K562 (cell line): ENCODE measurements at regions not wholly inside any gene's neighbourhood (a gene's known extent, or its start where the extent isn't known, plus 50 kb on each side); places are given as distances from the start of the nearest gene placed in this dataset.

Experiments used
- ATAC-seq: fragments of 200-7000 bp; cut with Tn5 transposase; 3 replicates; pipeline ENCODE4 v1.9.1; 2020; ENCODE audit warnings: moderate library complexity
- BruUV-seq: library from RNA; stranded (reverse); fragments of 400-500 nt; replicated peaks from 2 replicates; lab custom pipeline; 2021; lab: Mats Ljungman, UMichigan
- CTCF ChIA-PET: fragments of 300-600 bp; formaldehyde crosslinking; extraction: SDS; loops from one replicate; lab custom pipeline; 2021; ENCODE audit warnings: low intra/inter-chr PET ratio; lab: Yijun Ruan, JAX
- POLR2A ChIA-PET: fragments of 300-600, 350-650 bp; sonication (Branson Sonifier 250); formaldehyde crosslinking; extraction: SDS; loops from one replicate; lab custom pipeline; 2021; ENCODE audit warnings: antibody characterized with exemption, inconsistent platforms; lab: Yijun Ruan, JAX
- DNase-seq, 4 experiments: peaks; one replicate each; pipeline versions ENCODE4 v3.0.0 to v3.0.0-alpha.2; 2011 to 2018; ENCODE audit warnings: low spot score in 3 of 4, mixed read lengths in 3 of 4; ENCODE audit errors: extremely low read depth in 1 of 4
- FAIRE-seq: peaks from 2 replicates; lab custom pipeline; 2011; peaks lifted over from hg19 to GRCh38; lab: Jason Lieb, UNC
- H2AFZ ChIP-seq: 2 replicates; pipeline ENCODE4 v1.6.0; 2011; ENCODE audit warnings: low read depth, low read length, control low read depth, inconsistent platforms
- H3K27ac ChIP-seq: fragments of 200-600 bp; 3 replicates; pipeline ENCODE4 v1.8.0; 2011; ENCODE audit warnings: low read depth, mild to moderate bottlenecking, control low read depth, inconsistent platforms, low read length, moderate library complexity, mixed read lengths; ENCODE audit errors: extremely low read depth
- H3K27me3 ChIP-seq, 2 experiments: fragments of 300-600 bp in 1 of 2; 2 replicates in 1 of 2; 3 replicates in 1 of 2; pipeline versions ENCODE4 v1.6.0 to v1.8.0; 2011; ENCODE audit warnings: inconsistent platforms in 2 of 2, low read length in 2 of 2, mild to moderate bottlenecking in 1 of 2, mixed read lengths in 1 of 2, moderate library complexity in 1 of 2; ENCODE audit not compliant: control insufficient read depth in 2 of 2, insufficient read depth in 2 of 2
- H3K36me3 ChIP-seq: fragments of 300-600 bp; 3 replicates; pipeline ENCODE4 v1.8.0; 2011; ENCODE audit warnings: mild to moderate bottlenecking, low read length, inconsistent platforms; ENCODE audit not compliant: control insufficient read depth, insufficient read depth
- H3K4me1 ChIP-seq, 2 experiments: fragments of 200-600 bp in 1 of 2; replicated peaks in 1 of 2; 2 replicates in 1 of 2; 3 replicates in 1 of 2; pipeline versions ENCODE4 v1.5.1 to v1.8.0; 2011; ENCODE audit warnings: inconsistent platforms in 2 of 2, low read length in 2 of 2, mild to moderate bottlenecking in 1 of 2, mixed read lengths in 1 of 2, moderate library complexity in 1 of 2; ENCODE audit not compliant: control insufficient read depth in 2 of 2, insufficient read depth in 2 of 2
- H3K4me2 ChIP-seq: 2 replicates; pipeline ENCODE4 v1.6.1; 2011; ENCODE audit warnings: low read length, control low read depth, inconsistent platforms, mixed read lengths; ENCODE audit not compliant: insufficient read depth
- H3K4me3 ChIP-seq: fragments of 200-600 bp; sonication (generic), shearing (Covaris generic); 2 replicates; pipeline ENCODE4 v1.5.1; 2016; ENCODE audit warnings: control low read depth, inconsistent platforms
- H3K79me2 ChIP-seq: fragments of 200-600 bp; 3 replicates; pipeline ENCODE4 v1.8.0; 2011; ENCODE audit warnings: low read length, inconsistent platforms; ENCODE audit not compliant: control insufficient read depth, insufficient read depth
- H3K9ac ChIP-seq, 2 experiments: 2 replicates each; pipeline versions ENCODE4 v1.6.0 to v1.6.1; 2011; ENCODE audit warnings: low read depth in 2 of 2, low read length in 2 of 2, control low read depth in 1 of 2, inconsistent platforms in 1 of 2, mild to moderate bottlenecking in 1 of 2, mixed read lengths in 1 of 2; ENCODE audit not compliant: insufficient read depth in 1 of 2
- H3K9me1 ChIP-seq: one replicate; pipeline ENCODE4 v1.6.0; 2011; ENCODE audit warnings: inconsistent platforms, mild to moderate bottlenecking, low read length, moderate library complexity; ENCODE audit not compliant: control insufficient read depth, insufficient read depth
- H3K9me3 ChIP-seq: replicated peaks from 2 replicates; pipeline ENCODE4 v1.5.1; 2011; ENCODE audit warnings: low read depth, low read length, inconsistent platforms; ENCODE audit not compliant: control insufficient read depth, insufficient read depth
- H4K20me1 ChIP-seq: replicated peaks from 2 replicates; pipeline ENCODE4 v1.6.1; 2011; ENCODE audit warnings: low read length, inconsistent platforms, mixed read lengths; ENCODE audit not compliant: control insufficient read depth, insufficient read depth
- BACH1 ChIP-seq: fragments of 200-800 bp; sonication (Bioruptor generic); IDR thresholded peaks from 2 replicates; pipeline ENCODE4 v1.6.1; 2016; ENCODE audit warnings: missing genetic modification characterization, missing compliant biosample characterization
- C11orf30 ChIP-seq: fragments of 450-650 bp; IDR thresholded peaks from 2 replicates; pipeline ENCODE4 v1.6.1; 2016; ENCODE audit warnings: low read depth, mild to moderate bottlenecking
- CTCF ChIP-seq, 3 experiments: IDR thresholded peaks in 2 of 3; conservative IDR thresholded peaks in 1 of 3; 2 replicates each; pipeline ENCODE4 v1.5.1; 2011 to 2012; ENCODE audit warnings: low read length in 3 of 3, mild to moderate bottlenecking in 3 of 3, control low read depth in 2 of 3, improper control_type of control experiment in 1 of 3, inconsistent platforms in 1 of 3, low read depth in 1 of 3, mixed read lengths in 1 of 3, moderate library complexity in 1 of 3; ENCODE audit not compliant: insufficient read depth in 2 of 3
- FOXM1 ChIP-seq, 2 experiments: fragments of 450-650 bp in 1 of 2; sonication (generic) in 1 of 2; formaldehyde crosslinking in 1 of 2; IDR thresholded peaks; 2 replicates each; pipeline versions ENCODE4 v1.6.1 to v1.9.0; 2017 to 2022; ENCODE audit warnings: low read depth in 2 of 2, mild to moderate bottlenecking in 2 of 2, missing genetic modification reagents in 1 of 2, moderate library complexity in 1 of 2
- MCM2 ChIP-seq: fragments of 450-650 bp; IDR thresholded peaks from 2 replicates; pipeline ENCODE4 v1.6.1; 2017; ENCODE audit warnings: low read depth, mild to moderate bottlenecking
- SMAD3 ChIP-seq: fragments of 450-650 bp; formaldehyde crosslinking; conservative IDR thresholded peaks from 2 replicates; pipeline ENCODE4 v1.4.0; 2020; ENCODE audit warnings: mild to moderate bottlenecking
- SRSF7 ChIP-seq: fragments of 200-400 bp; formaldehyde crosslinking; optimal IDR thresholded peaks from 2 replicates; pipeline ENCODE3; 2017; ENCODE audit warnings: mild to moderate bottlenecking, low read depth, low read length
- TAF7 ChIP-seq: fragments of 450-650 bp; IDR thresholded peaks from 2 replicates; pipeline ENCODE4 v1.6.1; 2016; ENCODE audit warnings: missing genetic modification characterization, missing compliant biosample characterization
- TOE1 ChIP-seq, 2 experiments: fragments of 450-650 bp in 1 of 2; sonication (generic) in 1 of 2; formaldehyde crosslinking in 1 of 2; IDR thresholded peaks; 2 replicates each; pipeline versions ENCODE4 v1.7.1 to v1.8.0; 2016 to 2022; ENCODE audit warnings: borderline replicate concordance in 2 of 2, mild to moderate bottlenecking in 2 of 2, antibody characterized with exemption in 1 of 2, inconsistent platforms in 1 of 2, low read depth in 1 of 2, missing genetic modification reagents in 1 of 2, moderate library complexity in 1 of 2
- YBX1 ChIP-seq: fragments of 450-650 bp; IDR thresholded peaks from 2 replicates; pipeline ENCODE4 v1.7.1; 2016; ENCODE audit warnings: mild to moderate bottlenecking
- ZC3H11A ChIP-seq: IDR thresholded peaks from 2 replicates; pipeline ENCODE4 v1.6.1; 2012; ENCODE audit warnings: low read depth, low read length, improper control_type of control experiment
- ZNF239 ChIP-seq: fragments of 250-450 bp; sonication (Bioruptor Pico); IDR thresholded peaks from 2 replicates; pipeline ENCODE4 v1.4.0; 2020; ENCODE audit warnings: mild to moderate bottlenecking
- ZNF76 ChIP-seq: fragments of 250-450 bp; sonication (Bioruptor Pico); IDR thresholded peaks from 2 replicates; pipeline ENCODE4 v1.4.0; 2020; ENCODE audit warnings: mild to moderate bottlenecking, moderate library complexity, borderline replicate concordance
- ZNF780A ChIP-seq: fragments of 250-450 bp; sonication (Bioruptor Pico); IDR thresholded peaks from 2 replicates; pipeline ENCODE4 v1.5.0; 2021; ENCODE audit warnings: mild to moderate bottlenecking
- WGBS: fragments of 100-300 bp; shearing (Covaris generic); methylation state at CpG from one replicate; pipeline ENCODE4 v1.1.6; 2016; ENCODE audit warnings: low coverage, mixed read lengths; ENCODE audit not compliant: insufficient coverage; ENCODE audit errors: missing lambda C conversion rate; 5-methylcytosine and 5-hydroxymethylcytosine counted together
- in situ Hi-C: fragments of 300-500 bp; cut with MboI; formaldehyde crosslinking; loops from 4 replicates; pipeline ENCODE4 v1.15.0; 2018; ENCODE audit warnings: inconsistent platforms, mixed read lengths
- intact Hi-C: fragments of 100-400 bp; cut with micrococcal nuclease; formaldehyde crosslinking; loops from 2 replicates; pipeline ENCODE4 v1.14.2; 2022
- TF ChIP-seq, protein P1 (sequence below): fragments of 450-650 bp; formaldehyde crosslinking; IDR thresholded peaks from 2 replicates; pipeline ENCODE4 v1.4.0; 2020; ENCODE audit warnings: mild to moderate bottlenecking, moderate library complexity

DNA sequence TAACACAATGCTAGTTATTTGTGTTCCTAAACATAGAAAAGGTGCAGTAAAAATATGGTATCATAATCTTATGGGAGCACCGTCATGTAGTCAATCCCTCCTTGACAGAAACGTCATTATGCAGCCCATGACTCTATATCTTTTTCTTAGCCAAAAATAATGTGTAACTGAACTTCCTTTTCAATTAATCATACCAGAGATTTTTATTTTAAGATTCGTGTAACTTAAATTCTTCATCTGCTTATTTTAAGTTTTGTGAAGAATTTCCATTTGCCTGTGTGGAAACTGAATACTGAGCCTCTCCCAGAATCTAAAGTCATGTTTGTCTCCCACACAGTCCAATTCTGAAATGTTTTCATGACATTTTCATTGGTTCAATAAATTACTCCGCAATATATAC lies 699.1 kb downstream of the KCNA4 start:
- H3K36me3 ChIP-seq = no peaks in the 10 kb centered on the region
- DNase-seq (no peak), ATAC-seq (no peak), FAIRE-seq (no peak)
- WGBS = 1% methylated on average over 4 of the region's 4 CpGs
- no peak for TF ChIP-seq ZNF780A (CRISPR knock-in tag)
- TF ChIP-seq ZNF76 (CRISPR knock-in tag) = no peak
- TF ChIP-seq, protein P1, sequence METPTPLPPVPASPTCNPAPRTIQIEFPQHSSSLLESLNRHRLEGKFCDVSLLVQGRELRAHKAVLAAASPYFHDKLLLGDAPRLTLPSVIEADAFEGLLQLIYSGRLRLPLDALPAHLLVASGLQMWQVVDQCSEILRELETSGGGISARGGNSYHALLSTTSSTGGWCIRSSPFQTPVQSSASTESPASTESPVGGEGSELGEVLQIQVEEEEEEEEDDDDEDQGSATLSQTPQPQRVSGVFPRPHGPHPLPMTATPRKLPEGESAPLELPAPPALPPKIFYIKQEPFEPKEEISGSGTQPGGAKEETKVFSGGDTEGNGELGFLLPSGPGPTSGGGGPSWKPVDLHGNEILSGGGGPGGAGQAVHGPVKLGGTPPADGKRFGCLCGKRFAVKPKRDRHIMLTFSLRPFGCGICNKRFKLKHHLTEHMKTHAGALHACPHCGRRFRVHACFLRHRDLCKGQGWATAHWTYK = no peak
- TF ChIP-seq ZC3H11A = no peak
- TF ChIP-seq ZNF239 (CRISPR knock-in tag) = no peak
- TF ChIP-seq FOXM1 (IDR thresholded peaks at IDR 0.05; ENCODE audit: low read depth) = no peak
- TF ChIP-seq FOXM1 (CRISPR knock-in tag; IDR thresholded peaks at IDR 0.05; ENCODE audit: low read depth) = no peak
- TF ChIP-seq TAF7 (tag) = no peak
- TF ChIP-seq BACH1 (tag) = no peak
- no peak for TF ChIP-seq C11orf30
- no peak for TF ChIP-seq SRSF7
- no peak for TF ChIP-seq CTCF (IDR thresholded peaks at IDR 0.05 in 2 of 3, conservative IDR thresholded peaks at IDR 0.05 in 1 of 3; ENCODE audit: insufficient read depth in 2 of 3, low read depth in 1 of 3, low read length in 3 of 3)
- TF ChIP-seq TOE1 (IDR thresholded peaks at IDR 0.05; ENCODE audit: borderline replicate concordance) = no peak
- TF ChIP-seq TOE1 (CRISPR knock-in tag; IDR thresholded peaks at IDR 0.05; ENCODE audit: borderline replicate concordance, low read depth) = no peak
- no peak for TF ChIP-seq YBX1
- TF ChIP-seq MCM2 = no peak
- TF ChIP-seq SMAD3 (CRISPR knock-in tag) = no peak
- in situ Hi-C loops (no loop called here), intact Hi-C loops (no loop called here)
- no peak overlapping the region for H3K27ac ChIP-seq
- no TSS peak for BruUV-seq
- H3K9me3 ChIP-seq = no peaks in the 10 kb centered on the region
- no peaks in the 10 kb centered on the region for H3K79me2 ChIP-seq
- H3K4me3 ChIP-seq = no peak overlapping the region
- H4K20me1 ChIP-seq = no peaks in the 10 kb centered on the region
- H3K9ac ChIP-seq = no peak overlapping the region
- ChIA-PET CTCF (no interaction called here), POLR2A (no interaction called here)
- no peaks in the 10 kb centered on the region for H3K9me1 ChIP-seq
- H3K27me3 ChIP-seq = no peaks in the 10 kb centered on the region
- H3K4me1 ChIP-seq = no peaks in the 10 kb centered on the region
- H3K4me2 ChIP-seq = no peak overlapping the region
- no peak overlapping the region for H2AFZ ChIP-seq
